Kidney epithelial cell (primary cell): ENCODE measurements at regions not wholly inside any gene's neighbourhood (a gene's known extent, or its start where the extent isn't known, plus 50 kb on each side); places are given as distances from the start of the nearest gene placed in this dataset.
"Not testable (repeated sequence)": the region's sequence is repeated elsewhere in the genome, so short reads cannot be mapped to it uniquely, and the experiment has no call there.

Source experiments
- DNase-seq: peaks from one replicate; pipeline ENCODE4 v3.0.0-alpha.2; 2010; ENCODE audit warnings: low read depth
- H3K27me3 ChIP-seq: 2 replicates; pipeline ENCODE4 v1.6.0; 2011; ENCODE audit warnings: low read length; ENCODE audit not compliant: control insufficient read depth, insufficient read depth
- H3K36me3 ChIP-seq: 2 replicates; pipeline ENCODE4 v1.5.1; 2011; ENCODE audit warnings: low read length; ENCODE audit not compliant: control insufficient read depth, insufficient read depth
- H3K4me3 ChIP-seq: 2 replicates; pipeline ENCODE4 v1.5.1; 2011; ENCODE audit warnings: low read depth, mild to moderate bottlenecking, control low read depth, low read length
- TF ChIP-seq, protein P1 (sequence below): IDR thresholded peaks from 2 replicates; pipeline ENCODE4 v1.5.1; 2011; ENCODE audit warnings: mild to moderate bottlenecking, moderate library complexity, low read length, control low read depth, inconsistent platforms; ENCODE audit not compliant: insufficient read depth, poor library complexity, severe bottlenecking

- TF ChIP-seq, protein P1, sequence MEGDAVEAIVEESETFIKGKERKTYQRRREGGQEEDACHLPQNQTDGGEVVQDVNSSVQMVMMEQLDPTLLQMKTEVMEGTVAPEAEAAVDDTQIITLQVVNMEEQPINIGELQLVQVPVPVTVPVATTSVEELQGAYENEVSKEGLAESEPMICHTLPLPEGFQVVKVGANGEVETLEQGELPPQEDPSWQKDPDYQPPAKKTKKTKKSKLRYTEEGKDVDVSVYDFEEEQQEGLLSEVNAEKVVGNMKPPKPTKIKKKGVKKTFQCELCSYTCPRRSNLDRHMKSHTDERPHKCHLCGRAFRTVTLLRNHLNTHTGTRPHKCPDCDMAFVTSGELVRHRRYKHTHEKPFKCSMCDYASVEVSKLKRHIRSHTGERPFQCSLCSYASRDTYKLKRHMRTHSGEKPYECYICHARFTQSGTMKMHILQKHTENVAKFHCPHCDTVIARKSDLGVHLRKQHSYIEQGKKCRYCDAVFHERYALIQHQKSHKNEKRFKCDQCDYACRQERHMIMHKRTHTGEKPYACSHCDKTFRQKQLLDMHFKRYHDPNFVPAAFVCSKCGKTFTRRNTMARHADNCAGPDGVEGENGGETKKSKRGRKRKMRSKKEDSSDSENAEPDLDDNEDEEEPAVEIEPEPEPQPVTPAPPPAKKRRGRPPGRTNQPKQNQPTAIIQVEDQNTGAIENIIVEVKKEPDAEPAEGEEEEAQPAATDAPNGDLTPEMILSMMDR: no peak
- Histone ChIP-seq H3K36me3 (no peaks in the 10 kb centered on the region), H3K27me3 (no peaks in the 10 kb centered on the region), H3K4me3 (no peak overlapping the region)
- no peak for DNase-seq
Observed at GRCh38 chr4:147285751-147286150, 195.1 kb upstream of the EDNRA start.

DNA sequence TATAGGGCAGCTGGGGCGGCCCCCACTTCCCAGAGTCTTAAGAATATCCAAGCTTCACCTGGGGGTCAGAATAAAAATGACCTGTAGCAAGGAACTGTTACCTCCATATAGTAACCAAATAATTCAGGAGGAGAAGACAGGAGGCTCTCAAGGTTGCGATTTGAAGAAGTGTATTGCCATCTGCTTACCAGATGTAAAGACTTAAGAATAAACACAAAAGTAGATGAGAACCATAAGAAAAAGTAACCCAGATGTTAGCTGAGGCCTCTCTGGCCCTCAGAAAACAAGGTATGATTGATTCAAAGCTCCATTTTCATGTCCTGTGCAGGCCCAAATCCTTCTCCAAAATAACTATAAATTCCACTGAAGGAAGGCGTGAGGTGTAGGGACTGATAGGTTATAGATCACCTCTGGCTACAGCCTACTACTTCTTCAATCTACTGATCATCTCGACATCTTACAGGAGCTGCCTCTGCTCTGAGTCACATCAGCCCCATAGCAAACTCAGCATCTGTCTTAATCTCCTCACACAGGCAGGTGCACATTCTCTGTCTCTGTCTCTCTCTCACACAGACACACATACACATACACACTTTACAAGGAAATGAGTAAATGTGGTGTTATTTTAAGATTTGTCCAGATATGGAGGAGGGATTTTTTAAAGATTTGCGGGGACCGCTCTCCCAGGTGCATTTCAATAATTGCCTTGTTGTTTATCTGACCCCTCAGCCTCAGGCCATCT lies 193.9 kb upstream of the EDNRA start:
- Histone ChIP-seq H3K27me3 (no peaks in the 10 kb centered on the region), H3K36me3 (no peaks in the 10 kb centered on the region), H3K4me3 (no peak overlapping the region)
- TF ChIP-seq, protein P1: no peak
- no peak for DNase-seq

DNA sequence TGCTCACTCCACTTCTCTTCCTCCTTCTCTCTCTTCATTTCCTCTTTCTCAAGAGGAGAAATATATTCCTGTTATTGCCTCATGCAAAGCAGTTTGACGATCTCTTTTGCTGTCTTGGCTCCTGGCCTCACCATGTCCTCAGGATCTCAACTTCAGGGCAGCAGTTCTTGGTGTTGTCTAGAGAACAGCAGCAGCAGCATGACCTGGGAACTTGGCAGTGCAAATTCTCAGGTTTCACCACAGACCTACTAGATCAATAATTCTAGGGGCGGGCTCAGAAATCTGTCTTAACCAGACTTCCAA lies 193.4 kb upstream of the EDNRA start:
- no peak for DNase-seq
- H3K4me3 ChIP-seq: no peak overlapping the region
- H3K27me3 ChIP-seq: no peaks in the 10 kb centered on the region
- H3K36me3 ChIP-seq: no peaks in the 10 kb centered on the region
- TF ChIP-seq, protein P1: no peak

GRCh38 chr4:147288512-147288911 lies 192.4 kb upstream of the EDNRA start:
- DNase-seq: no peak
- Histone ChIP-seq H3K36me3 (no peaks in the 10 kb centered on the region), H3K27me3 (no peaks in the 10 kb centered on the region), H3K4me3 (no peak overlapping the region)
- TF ChIP-seq, protein P1: no peak

- H3K27me3 ChIP-seq: no peaks in the 10 kb centered on the region
- H3K36me3 ChIP-seq: no peaks in the 10 kb centered on the region
- TF ChIP-seq, protein P1: no peak
- DNase-seq: no peak
- no peak overlapping the region for H3K4me3 ChIP-seq
Observed at GRCh38 chr4:147289181-147289580, 191.7 kb upstream of the EDNRA start.

- DNase-seq, H3K4me3 ChIP-seq, H3K27me3 ChIP-seq, H3K36me3 ChIP-seq: not testable (repeated sequence)
Observed at GRCh38 chr4:147292604-147293313, 188.1 kb upstream of the EDNRA start.

DNA sequence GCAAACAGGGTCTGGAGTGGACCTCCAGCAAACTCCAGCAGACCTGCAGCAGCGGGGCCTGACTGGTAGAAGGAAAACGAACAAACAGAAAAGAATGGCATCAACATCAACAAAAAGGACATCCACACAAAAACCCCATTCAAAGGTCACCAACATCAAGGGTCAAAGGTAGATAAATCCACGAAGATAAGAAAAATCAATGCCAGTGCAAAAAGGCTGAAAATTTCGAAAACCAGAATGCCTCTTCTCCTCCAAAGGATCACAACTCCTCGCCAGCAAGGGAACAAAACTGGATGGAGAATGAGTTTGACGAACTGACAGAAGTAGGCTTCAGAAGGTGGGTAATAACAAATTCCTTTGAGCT lies 187.6 kb upstream of the EDNRA start:
- H3K27me3 ChIP-seq, H3K36me3 ChIP-seq, DNase-seq, H3K4me3 ChIP-seq: not testable (repeated sequence)
